ENCODE measurements at regions not wholly inside any gene's neighbourhood (a gene's known extent, or its start where the extent isn't known, plus 50 kb on each side); places are given as distances from the start of the nearest gene placed in this dataset.
"Not testable (repeated sequence)": the region's sequence is repeated elsewhere in the genome, so short reads cannot be mapped to it uniquely, and the experiment has no call there.

- no peak for DNase-seq
These were observed 570.3 kb downstream of the RAPGEF2 start for GRCh38 chr4:159673221-159673620.

- DNase-seq: no peak
These were observed 571.4 kb downstream of the RAPGEF2 start for GRCh38 chr4:159674241-159674640.

- DNase-seq: no peak
These were observed 574.6 kb downstream of the RAPGEF2 start for GRCh38 chr4:159677521-159677920.

- no peak for DNase-seq
These were observed 580.1 kb downstream of the RAPGEF2 start for GRCh38 chr4:159682996-159683395.

- no peak for DNase-seq
These were observed 581.2 kb downstream of the RAPGEF2 start for GRCh38 chr4:159684061-159684460.

GRCh38 chr4:159685340-159686092 lies 582.6 kb downstream of the RAPGEF2 start:
- DNase-seq: no peak

- no peak for DNase-seq
These were observed 586.6 kb downstream of the RAPGEF2 start for GRCh38 chr4:159689526-159689925.

- DNase-seq: no peak
These were observed 594.7 kb downstream of the RAPGEF2 start for GRCh38 chr4:159697322-159698283.

- DNase-seq: no peak
These were observed 595.5 kb downstream of the RAPGEF2 start for GRCh38 chr4:159698336-159698735.

GRCh38 chr4:159702200-159702599 lies 599.3 kb downstream of the RAPGEF2 start:
- DNase-seq: no peak

- no peak for DNase-seq
These were observed 602.5 kb downstream of the RAPGEF2 start for GRCh38 chr4:159705334-159705733.

GRCh38 chr4:159706704-159707103 lies 603.8 kb downstream of the RAPGEF2 start:
- DNase-seq: no peak

GRCh38 chr4:159715180-159715579 lies 612.3 kb downstream of the RAPGEF2 start:
- DNase-seq: not testable (repeated sequence)

GRCh38 chr4:159719531-159719930 lies 616.7 kb downstream of the RAPGEF2 start:
- DNase-seq: no peak

- DNase-seq: no peak
These were observed 619.2 kb downstream of the RAPGEF2 start for GRCh38 chr4:159722052-159722451.

GRCh38 chr4:159722918-159723317 lies 620.0 kb downstream of the RAPGEF2 start:
- no peak for DNase-seq

GRCh38 chr4:159723341-159724048 lies 620.6 kb downstream of the RAPGEF2 start:
- DNase-seq: no peak

GRCh38 chr4:159725571-159725970 lies 622.7 kb downstream of the RAPGEF2 start:
- no peak for DNase-seq

GRCh38 chr4:159735281-159736207 lies 632.7 kb downstream of the RAPGEF2 start:
- DNase-seq: no peak

- DNase-seq: no peak
These were observed 633.5 kb downstream of the RAPGEF2 start for GRCh38 chr4:159736411-159736810.

GRCh38 chr4:159743971-159744370 lies 641.1 kb downstream of the RAPGEF2 start:
- DNase-seq: no peak

GRCh38 chr4:159747983-159748382 lies 645.1 kb downstream of the RAPGEF2 start:
- DNase-seq: no peak
